Ishikawa (cell line): ENCODE measurements at regions not wholly inside any gene's neighbourhood (a gene's known extent, or its start where the extent isn't known, plus 50 kb on each side); places are given as distances from the start of the nearest gene placed in this dataset.
A peak's percentile ranks its signal among the peaks of the same experiment; 100 is the strongest.

Experiments used
- CEBPB ChIP-seq: IDR thresholded peaks from 2 replicates; pipeline ENCODE4 v1.6.1; 2012
- CREB1 ChIP-seq: IDR thresholded peaks from 2 replicates; pipeline ENCODE4 v1.6.1; 2012; ENCODE audit warnings: low read depth
- EGR1 ChIP-seq: IDR thresholded peaks from 2 replicates; pipeline ENCODE4 v1.6.1; 2012
- EP300 ChIP-seq: IDR thresholded peaks from 2 replicates; pipeline ENCODE4 v1.6.1; 2012; ENCODE audit warnings: borderline replicate concordance
- NFIC ChIP-seq: IDR thresholded peaks from 2 replicates; pipeline ENCODE4 v1.6.1; 2012
- RAD21 ChIP-seq: IDR thresholded peaks from 2 replicates; pipeline ENCODE4 v1.6.1; 2012; ENCODE audit warnings: low read depth
- REST ChIP-seq: IDR thresholded peaks from 2 replicates; pipeline ENCODE4 v1.6.1; 2012; ENCODE audit warnings: low read depth, mild to moderate bottlenecking
- TAF1 ChIP-seq: IDR thresholded peaks from 2 replicates; pipeline ENCODE4 v1.6.1; 2012; ENCODE audit warnings: low read depth, mild to moderate bottlenecking
- TEAD4 ChIP-seq: IDR thresholded peaks from 2 replicates; pipeline ENCODE4 v1.6.1; 2012
- YY1 ChIP-seq: IDR thresholded peaks from 2 replicates; pipeline ENCODE4 v1.6.1; 2012; ENCODE audit warnings: low read depth
- ZBTB7A ChIP-seq: IDR thresholded peaks from 2 replicates; pipeline ENCODE4 v1.6.1; 2012; ENCODE audit warnings: low read depth
- TF ChIP-seq, protein P1 (sequence below): IDR thresholded peaks from 2 replicates; pipeline ENCODE4 v1.6.1; 2012

DNA sequence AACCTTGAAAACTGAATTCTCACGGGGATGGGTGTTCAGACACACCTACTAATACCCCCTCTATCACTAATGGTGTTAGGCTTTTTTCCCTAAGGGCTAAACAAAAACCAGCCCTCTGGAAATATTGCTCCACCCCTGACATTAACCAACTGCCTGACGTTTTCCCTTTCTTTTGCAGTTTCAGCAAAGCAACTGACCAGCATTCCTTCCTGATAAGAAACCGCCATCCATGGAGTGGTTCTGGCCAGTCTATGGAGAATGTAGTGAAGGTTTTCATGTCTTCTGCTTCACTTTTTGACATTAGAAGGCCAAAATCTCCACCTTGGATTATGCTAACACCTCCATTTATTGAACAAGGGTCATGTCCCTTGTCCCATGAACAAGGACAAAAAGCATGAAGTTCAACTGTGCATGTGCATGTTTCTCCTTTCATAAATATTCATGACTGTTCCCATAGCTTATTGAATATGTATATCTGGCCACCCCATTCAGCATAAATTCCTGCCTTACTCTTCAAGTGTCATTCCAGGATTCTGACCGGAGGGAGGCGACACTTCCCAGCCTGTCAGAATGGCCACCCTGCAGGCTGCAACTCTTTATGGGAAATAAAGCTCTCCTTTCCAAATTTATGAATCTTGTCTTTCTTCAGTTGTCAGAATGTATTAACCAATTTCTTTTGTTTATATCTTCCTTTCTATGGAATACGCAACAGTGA lies 314.3 kb downstream of the HHIPL2 start:
- TF ChIP-seq REST (no peak), YY1 (no peak), NFIC (no peak), CEBPB (no peak), TAF1 (no peak), CREB1 (no peak), EGR1 (no peak), EP300 (no peak), ZBTB7A (no peak), TEAD4 (no peak), RAD21 (peak; percentile 15; the same call in 1 of the 2 replicates)
- TF ChIP-seq, protein P1, sequence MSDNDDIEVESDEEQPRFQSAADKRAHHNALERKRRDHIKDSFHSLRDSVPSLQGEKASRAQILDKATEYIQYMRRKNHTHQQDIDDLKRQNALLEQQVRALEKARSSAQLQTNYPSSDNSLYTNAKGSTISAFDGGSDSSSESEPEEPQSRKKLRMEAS: no peak
